Motor neuron (in vitro differentiated cells): ENCODE measurements at regions not wholly inside any gene's neighbourhood (a gene's known extent, or its start where the extent isn't known, plus 50 kb on each side); places are given as distances from the start of the nearest gene placed in this dataset.
A peak's percentile ranks its signal among the peaks of the same experiment; 100 is the strongest.

ENCODE experiments used
- ATAC-seq, 8 experiments: fragments of 200-7000 bp; cut with Tn5 transposase; replicated peaks in 6 of 8; 2 replicates each; pipeline ENCODE4 v1.8.0; 2021; ENCODE audit warnings: mild to moderate bottlenecking in 8 of 8, moderate library complexity in 8 of 8
- H3K27ac ChIP-seq, 2 donors: fragments of 250-450 bp; sonication (Bioruptor Pico); 2 replicates each; pipeline ENCODE4 v1.9.0; 2021; ENCODE audit warnings: antibody characterized with exemption in 2 of 2, mild to moderate bottlenecking in 2 of 2, moderate library complexity in 1 of 2
- H3K4me1 ChIP-seq, 2 donors: fragments of 250-450 bp; sonication (Bioruptor Pico); replicated peaks in 1 of 2; 2 replicates each; pipeline ENCODE4 v1.6.1; 2021; ENCODE audit warnings: antibody characterized with exemption in 2 of 2, mild to moderate bottlenecking in 2 of 2, moderate library complexity in 1 of 2
- H3K4me3 ChIP-seq, 5 donors: fragments of 250-450 bp; sonication (Bioruptor Pico); 2 replicates each; pipeline ENCODE4 v1.9.0; 2021; ENCODE audit warnings: antibody characterized with exemption in 5 of 5, mild to moderate bottlenecking in 5 of 5, moderate library complexity in 4 of 5
- WGBS, 10 experiments: fragments of 450-650 bp; shearing (Covaris generic); methylation state at CpG; one replicate each; pipeline ENCODE4 v1.0.0; 2022; 5-methylcytosine and 5-hydroxymethylcytosine counted together
- in situ Hi-C, 9 experiments: fragments of 400-800 bp; cut with MboI; loops; one replicate each; pipeline ENCODE4 v1.15.0; 2021; ENCODE audit warnings: low sequenced_read_pairs in 9 of 9, low pct_unique_long_range_greater_than_20kb in 2 of 9; ENCODE audit not compliant: unreplicated experiment in 9 of 9

DNA sequence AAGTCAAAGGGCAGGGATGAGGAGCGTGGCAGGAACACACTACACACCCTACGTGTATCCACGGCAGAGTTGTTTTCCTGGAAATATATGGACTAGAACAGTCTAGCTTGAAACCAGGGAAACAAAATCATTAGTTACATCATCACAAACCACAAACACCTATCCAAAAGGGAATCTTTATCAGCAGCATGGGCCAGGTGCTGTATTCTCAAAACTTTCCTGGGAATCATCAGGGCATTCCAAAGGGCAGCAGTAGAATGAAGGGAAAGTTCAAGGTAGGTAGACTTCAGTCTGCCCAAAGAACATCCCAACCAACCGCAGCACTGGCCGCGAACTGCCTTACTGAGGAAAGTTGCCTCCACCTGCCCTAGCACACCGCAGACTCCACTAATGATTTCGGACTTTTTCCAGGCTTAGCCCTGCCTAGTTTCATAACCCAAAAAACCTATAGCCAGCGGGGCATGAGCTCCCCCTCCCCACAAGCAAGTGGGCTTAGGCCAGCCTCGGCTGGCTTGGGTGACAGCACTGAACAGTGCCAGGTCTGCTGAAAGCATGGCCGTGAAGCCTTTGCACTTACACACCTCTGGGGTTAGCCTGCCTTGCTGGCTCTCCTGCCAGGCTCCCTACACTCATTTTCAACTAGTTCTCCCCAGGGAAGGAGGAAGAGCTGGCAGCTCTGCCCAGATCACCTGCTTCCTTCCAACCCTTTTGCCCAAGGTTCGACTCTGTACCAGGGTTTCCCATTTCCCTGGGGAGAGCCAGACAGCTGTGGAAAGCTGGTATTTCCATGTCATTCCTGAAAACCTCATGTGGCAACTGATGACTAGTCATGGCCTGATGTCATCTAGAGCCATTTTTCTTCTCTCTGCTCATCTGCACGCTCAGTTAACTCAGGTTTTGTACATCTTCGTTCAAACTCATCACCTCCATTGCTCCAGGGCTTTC lies 77.3 kb upstream of the UBAC2 start:
- peak in 1 of 8 experiments; percentile 48 for ATAC-seq
- H3K27ac ChIP-seq: no peak overlapping the region
- H3K4me1 ChIP-seq: no peaks in the 10 kb centered on the region
- WGBS, 10 experiments: 60 to 96% (median 82%) methylated on average over 3 to 7 of the region's 14 CpGs; no CpG with 5 or more reads in 1 of the 10 experiments
- H3K4me3 ChIP-seq: no peak overlapping the region
- in situ Hi-C loops: no loop called here

DNA sequence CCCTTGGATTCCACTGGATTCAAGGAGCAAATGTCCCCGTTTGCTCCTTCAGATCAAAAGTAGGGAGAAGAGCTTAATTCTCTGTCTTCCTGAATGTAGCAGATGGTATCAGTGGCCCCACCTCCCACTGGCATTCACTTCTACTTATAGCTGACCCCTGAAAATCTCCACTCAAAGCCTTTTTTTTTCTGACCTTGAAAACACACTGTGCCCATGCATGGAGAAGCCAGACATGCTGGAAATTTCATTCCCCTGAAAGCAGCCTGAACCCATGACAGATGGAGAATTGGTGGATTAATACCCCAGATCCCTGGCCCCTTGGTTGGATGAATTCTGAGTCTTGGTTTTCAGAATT lies 76.6 kb upstream of the UBAC2 start:
- WGBS, 10 experiments: 8 to 80% (median 73%) methylated on average over 1 of the region's 1 CpG; no CpG with 5 or more reads in 6 of the 10 experiments
- Histone ChIP-seq H3K27ac (no peak overlapping the region), H3K4me3 (no peak overlapping the region), H3K4me1 (no peaks in the 10 kb centered on the region)
- no peak for ATAC-seq
- in situ Hi-C loops: no loop called here

DNA sequence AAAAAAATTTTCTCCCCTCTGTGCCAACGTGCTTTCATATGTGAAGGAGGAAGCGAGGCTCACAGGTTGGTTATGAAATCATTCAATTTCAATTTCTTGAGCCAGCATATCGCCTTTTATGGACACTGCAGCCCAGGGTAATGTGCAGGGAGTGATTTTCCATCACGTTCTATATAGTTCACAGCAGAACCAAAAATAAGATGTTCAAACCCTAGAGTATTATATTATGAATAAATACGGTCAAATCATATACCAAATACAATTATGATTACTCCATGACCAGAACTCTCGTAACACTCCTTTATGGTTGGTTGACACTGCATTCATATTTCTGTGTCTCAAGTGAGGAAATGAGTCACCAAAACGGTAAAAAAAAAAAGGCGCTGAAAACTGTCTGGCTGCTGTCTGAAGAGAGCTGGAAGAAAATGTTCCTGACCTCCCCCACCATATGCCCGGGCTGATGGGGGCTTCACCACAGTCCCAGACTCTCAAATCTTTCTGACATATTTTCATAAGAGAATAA lies 75.8 kb upstream of the UBAC2 start:
- 0 to 89% (median 77%) methylated on average over 1 to 9 of the region's 9 CpGs for WGBS, 10 experiments
- H3K4me3 ChIP-seq: no peak overlapping the region
- in situ Hi-C loops: no loop called here
- peak in 2 of 8 experiments; percentile 39 to 85 for ATAC-seq
- H3K27ac ChIP-seq: no peak overlapping the region
- no peaks in the 10 kb centered on the region for H3K4me1 ChIP-seq

DNA sequence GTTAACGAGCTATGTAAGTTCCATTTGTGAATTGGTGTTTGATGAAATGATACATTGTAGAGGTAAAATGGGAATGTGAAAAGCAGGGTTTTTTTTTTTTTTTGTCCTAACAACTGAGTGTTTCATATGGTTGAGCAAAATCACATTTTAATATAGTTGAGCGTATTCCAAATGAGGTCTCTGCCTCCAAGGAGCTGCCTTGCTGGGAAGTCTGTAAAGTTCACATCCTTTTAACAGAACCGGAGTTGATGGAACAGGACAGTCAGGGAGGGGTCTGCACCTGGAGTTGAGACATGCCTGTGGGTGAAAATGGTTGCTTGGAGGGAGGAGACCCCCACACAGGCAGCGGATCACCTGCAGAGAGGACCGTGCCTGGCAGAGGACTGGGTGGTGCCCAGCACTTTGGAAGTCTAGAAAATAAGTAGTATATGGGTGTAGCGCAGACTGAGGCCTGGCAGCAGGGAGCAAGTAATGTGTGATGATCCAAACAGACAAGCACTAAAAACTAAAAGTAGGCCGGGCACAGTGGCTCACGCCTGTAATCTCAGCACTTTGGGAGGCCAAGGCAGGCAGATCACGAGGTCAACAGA lies 75.2 kb upstream of the UBAC2 start:
- H3K4me1 ChIP-seq: no peaks in the 10 kb centered on the region
- ATAC-seq: no peak
- in situ Hi-C loops: no loop called here
- 10 to 100% (median 89%) methylated on average over 1 to 8 of the region's 9 CpGs for WGBS, 10 experiments
- H3K4me3 ChIP-seq: no peak overlapping the region
- no peak overlapping the region for H3K27ac ChIP-seq

DNA sequence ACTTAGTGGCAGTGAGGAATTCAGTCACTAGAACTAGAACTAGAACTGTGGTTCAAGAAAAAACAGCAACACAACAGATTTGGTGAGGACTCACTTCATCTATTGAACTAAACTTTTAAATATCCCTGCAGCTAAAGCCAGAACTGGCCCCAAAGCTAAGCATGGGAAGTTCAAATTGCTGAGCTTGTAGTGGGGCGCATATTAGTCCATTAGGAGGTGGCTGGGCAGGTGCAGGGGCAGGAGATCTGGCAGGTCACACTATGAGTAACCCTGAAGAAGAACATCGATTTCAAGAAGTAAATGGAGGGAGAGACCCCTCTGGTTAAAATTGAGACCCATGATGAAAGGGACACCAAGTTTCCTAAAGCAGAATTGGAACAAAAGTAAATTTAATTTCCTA lies 73.8 kb upstream of the UBAC2 start:
- in situ Hi-C loops: no loop called here
- 0 to 89% (median 83%) methylated on average over 1 to 2 of the region's 2 CpGs; no CpG with 5 or more reads in 3 of the 10 experiments for WGBS, 10 experiments
- no peaks in the 10 kb centered on the region for H3K4me1 ChIP-seq
- H3K27ac ChIP-seq: no peak overlapping the region
- no peak overlapping the region for H3K4me3 ChIP-seq
- ATAC-seq: no peak

DNA sequence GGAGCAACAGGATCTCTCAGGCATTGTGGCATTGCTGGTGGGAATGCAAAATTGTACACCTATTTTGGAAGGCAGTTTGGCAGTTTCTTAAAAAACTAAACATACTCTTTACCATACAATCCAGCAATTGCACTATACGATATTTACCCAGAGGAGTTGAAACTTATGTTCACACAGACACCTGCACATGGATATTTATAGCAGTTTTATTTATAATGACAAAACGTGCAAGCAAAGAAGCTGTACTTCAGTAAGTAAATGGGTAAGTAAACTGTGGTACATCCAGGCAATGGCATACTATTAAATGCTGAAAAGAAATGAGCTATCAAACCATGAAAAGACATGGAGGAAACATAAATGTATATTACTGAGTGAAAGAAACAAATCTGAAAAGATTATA lies 71.6 kb upstream of the UBAC2 start:
- Histone ChIP-seq H3K27ac (no peak overlapping the region), H3K4me3 (no peak overlapping the region), H3K4me1 (peaks cover 0 to 7% of the 10 kb centered on the region in 2 donors)
- WGBS, 10 experiments: 33 to 100% (median 67%) methylated on average over 1 to 2 of the region's 2 CpGs; no CpG with 5 or more reads in 1 of the 10 experiments
- ATAC-seq: no peak
- in situ Hi-C loops: no loop called here

DNA sequence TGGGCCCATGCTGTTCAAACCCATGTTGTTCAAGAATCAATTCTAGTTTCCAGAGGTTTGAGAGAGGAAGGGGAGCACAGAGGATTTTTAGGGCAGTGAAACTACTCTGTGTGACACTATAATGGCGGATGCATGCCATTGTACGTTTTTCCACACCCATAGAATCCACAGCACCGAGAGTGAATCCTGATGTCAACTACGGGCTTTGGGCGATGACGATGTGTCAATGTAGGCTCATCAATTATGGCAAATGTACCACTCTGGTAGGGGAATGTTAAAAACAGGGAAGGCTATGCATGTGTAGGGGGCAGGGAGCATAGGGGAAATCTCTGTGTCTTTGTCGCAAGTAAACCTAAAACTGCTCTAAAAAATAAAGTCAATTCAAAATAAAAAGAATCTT lies 70.7 kb upstream of the UBAC2 start:
- ATAC-seq: no peak
- 49 to 100% (median 85%) methylated on average over 1 to 7 of the region's 7 CpGs; no CpG with 5 or more reads in 2 of the 10 experiments for WGBS, 10 experiments
- Histone ChIP-seq H3K27ac (no peak overlapping the region), H3K4me1 (peaks cover 0 to 7% of the 10 kb centered on the region in 2 donors), H3K4me3 (no peak overlapping the region)
- in situ Hi-C loops: no loop called here

DNA sequence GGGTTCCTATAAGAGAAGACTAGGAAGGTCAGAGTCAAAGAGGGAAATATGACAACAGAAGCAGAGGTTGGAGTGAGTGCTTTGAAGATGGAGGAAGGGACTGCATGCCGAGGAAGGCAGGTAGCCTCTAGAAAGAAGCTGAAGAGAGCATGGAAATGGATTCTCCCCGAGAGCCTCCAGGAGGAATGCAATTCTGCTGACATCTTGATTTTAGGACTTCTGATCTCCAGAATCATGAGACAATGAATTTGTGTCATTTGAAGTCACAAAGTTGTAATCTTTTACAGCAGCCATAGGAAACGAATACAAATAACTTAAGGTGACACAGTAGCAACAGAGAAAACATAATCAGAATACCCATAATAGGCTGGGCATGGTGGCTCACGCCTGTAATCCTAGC lies 69.2 kb upstream of the UBAC2 start:
- WGBS, 10 experiments: 42 to 100% (median 89%) methylated on average over 1 to 4 of the region's 4 CpGs; no CpG with 5 or more reads in 1 of the 10 experiments
- in situ Hi-C loops: no loop called here
- no peak for ATAC-seq
- Histone ChIP-seq H3K4me3 (no peak overlapping the region), H3K27ac (no peak overlapping the region), H3K4me1 (peaks cover 0 to 7% of the 10 kb centered on the region in 2 donors)

DNA sequence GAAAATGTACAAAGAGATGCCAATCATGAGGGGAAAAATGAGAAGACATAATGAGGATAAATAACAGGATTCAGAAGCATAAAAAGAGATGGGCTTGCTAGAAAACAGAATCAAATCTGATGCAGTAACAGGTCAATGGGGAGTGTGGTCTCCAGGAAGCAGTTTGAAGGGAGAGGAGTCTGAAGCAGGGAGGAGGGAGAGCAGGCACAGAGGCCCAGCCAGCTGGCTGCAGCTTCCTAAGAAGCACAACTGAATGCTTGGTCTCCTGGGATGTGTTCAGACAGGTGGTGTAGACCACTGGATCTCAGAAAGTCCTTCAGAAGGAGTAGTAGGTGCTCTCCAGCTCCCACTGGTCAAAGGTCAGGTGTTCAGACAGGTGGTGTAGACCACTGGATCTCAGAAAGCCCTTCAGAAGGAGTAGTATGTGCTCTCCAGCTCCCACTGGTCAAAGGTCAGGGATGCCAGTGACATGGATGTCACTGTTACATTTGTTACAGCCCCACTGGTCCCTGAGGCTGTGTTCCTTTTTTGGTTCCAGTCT lies 68.3 kb upstream of the UBAC2 start:
- in situ Hi-C loops: no loop called here
- Histone ChIP-seq H3K27ac (no peak overlapping the region), H3K4me3 (no peak overlapping the region), H3K4me1 (peaks cover 0 to 7% of the 10 kb centered on the region in 2 donors)
- no peak for ATAC-seq

DNA sequence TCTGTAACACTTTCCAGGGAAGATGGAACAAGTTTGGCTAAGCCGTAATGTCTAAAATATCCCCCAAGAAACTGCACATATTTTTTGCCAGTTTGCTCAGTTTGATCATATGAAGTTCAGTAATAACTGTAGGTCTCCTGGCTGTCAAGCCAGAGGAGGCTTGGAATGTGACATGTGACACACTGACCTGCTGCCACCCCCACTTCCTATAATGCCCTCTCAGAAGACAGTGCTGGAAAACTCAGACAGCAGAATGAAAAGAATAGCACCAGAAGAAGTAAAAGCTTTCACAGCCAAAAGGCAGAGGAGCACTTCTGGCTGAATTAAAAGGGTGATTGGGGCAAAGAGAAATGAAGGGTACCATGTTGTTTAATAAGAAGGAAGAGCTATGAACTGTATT lies 67.4 kb upstream of the UBAC2 start:
- 80 to 100% (median 90%) methylated on average over 1 of the region's 1 CpG; no CpG with 5 or more reads in 3 of the 10 experiments for WGBS, 10 experiments
- in situ Hi-C loops: no loop called here
- ATAC-seq: no peak
- Histone ChIP-seq H3K27ac (no peak overlapping the region), H3K4me1 (peaks cover 0 to 7% of the 10 kb centered on the region in 2 donors), H3K4me3 (no peak overlapping the region)

DNA sequence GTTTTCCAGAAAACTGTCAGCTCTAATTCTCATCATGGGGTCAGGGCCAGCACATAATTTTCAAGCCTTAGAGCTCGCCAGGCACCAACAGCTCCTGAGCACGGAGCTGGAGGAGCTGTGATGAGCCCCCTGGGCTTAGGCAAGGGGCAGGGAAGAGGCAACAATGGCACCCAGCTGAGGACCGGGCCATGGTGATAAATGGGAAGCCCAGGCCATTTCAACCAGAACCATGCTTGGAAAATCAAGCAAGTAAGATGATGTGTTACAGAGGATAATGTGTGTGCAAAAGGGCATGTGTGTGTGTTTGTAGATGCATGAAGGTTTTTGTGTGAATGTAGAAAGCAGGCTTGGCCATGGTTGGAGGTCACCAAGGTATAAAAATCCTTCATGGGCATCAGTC lies 66.8 kb upstream of the UBAC2 start:
- peak in 1 of 8 experiments; percentile 46 for ATAC-seq
- WGBS, 10 experiments: 0 to 52% (median 49%) methylated on average over 1 to 3 of the region's 3 CpGs; no CpG with 5 or more reads in 4 of the 10 experiments
- Histone ChIP-seq H3K4me3 (no peak overlapping the region), H3K27ac (no peak overlapping the region), H3K4me1 (peaks cover 0 to 7% of the 10 kb centered on the region in 2 donors)
- in situ Hi-C loops: no loop called here

DNA sequence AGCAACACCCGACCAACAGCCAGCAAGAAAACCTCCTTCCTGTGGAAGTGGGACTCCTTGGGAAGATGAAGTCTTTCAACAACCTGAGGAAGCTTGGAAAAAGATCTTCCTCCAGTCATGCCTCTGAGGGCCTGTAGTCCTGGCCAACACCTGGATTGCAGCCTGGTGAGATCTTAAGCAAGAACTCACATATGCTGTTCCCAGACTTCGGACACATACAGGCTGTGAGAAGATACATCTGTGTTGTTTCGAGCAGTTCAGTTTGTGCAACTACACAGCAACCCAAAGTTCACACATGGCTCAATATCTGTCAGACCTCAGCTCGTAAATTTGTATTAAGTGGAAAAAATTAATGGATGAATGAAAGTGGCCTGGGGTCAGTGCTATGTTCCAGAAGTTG lies 65.1 kb upstream of the UBAC2 start:
- 31 to 100% (median 60%) methylated on average over 1 to 3 of the region's 4 CpGs; no CpG with 5 or more reads in 3 of the 10 experiments for WGBS, 10 experiments
- no peak overlapping the region for H3K4me3 ChIP-seq
- no peak for ATAC-seq
- H3K27ac ChIP-seq: no peak overlapping the region
- in situ Hi-C loops: no loop called here
- H3K4me1 ChIP-seq: peaks cover 0 to 7% of the 10 kb centered on the region in 2 donors

DNA sequence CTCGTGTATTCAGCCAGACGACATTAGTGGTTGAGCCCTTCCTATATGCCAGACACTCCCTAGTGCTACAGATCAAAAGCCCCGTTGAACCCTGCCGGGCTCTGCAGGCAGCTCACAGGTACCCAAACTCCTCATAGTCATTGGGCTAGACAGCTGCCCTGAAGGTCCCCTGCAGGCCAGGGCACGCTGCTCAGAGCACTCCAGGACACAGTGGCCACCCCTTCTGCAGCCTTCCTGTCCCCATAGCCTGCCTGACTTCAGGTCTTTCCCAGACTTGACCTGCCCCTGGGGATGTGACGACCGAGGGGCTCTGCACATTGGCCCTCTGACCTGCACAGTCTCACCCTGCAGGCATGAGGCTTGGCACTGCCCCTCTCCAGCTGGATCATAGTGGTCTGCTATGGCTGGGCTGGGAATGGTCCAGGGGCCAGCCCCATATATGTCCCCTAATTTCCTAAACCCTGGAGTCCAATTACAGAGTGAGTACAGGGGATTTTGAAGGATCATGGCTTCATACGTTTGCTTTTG lies 64.2 kb upstream of the UBAC2 start:
- in situ Hi-C loops: no loop called here

More for the DNA sequence above, 64.2 kb upstream of the UBAC2 start:
- 0 to 92% (median 87%) methylated on average over 1 to 4 of the region's 8 CpGs; no CpG with 5 or more reads in 4 of the 10 experiments for WGBS, 10 experiments
- H3K27ac ChIP-seq: no peak overlapping the region
- H3K4me1 ChIP-seq: peaks cover 0 to 7% of the 10 kb centered on the region in 2 donors
- no peak for ATAC-seq
- no peak overlapping the region for H3K4me3 ChIP-seq
